ENCODE measurements at regions not wholly inside any gene's neighbourhood (a gene's known extent, or its start where the extent isn't known, plus 50 kb on each side); places are given as distances from the start of the nearest gene placed in this dataset.
"Not testable (repeated sequence)": the region's sequence is repeated elsewhere in the genome, so short reads cannot be mapped to it uniquely, and the experiment has no call there.

DNA sequence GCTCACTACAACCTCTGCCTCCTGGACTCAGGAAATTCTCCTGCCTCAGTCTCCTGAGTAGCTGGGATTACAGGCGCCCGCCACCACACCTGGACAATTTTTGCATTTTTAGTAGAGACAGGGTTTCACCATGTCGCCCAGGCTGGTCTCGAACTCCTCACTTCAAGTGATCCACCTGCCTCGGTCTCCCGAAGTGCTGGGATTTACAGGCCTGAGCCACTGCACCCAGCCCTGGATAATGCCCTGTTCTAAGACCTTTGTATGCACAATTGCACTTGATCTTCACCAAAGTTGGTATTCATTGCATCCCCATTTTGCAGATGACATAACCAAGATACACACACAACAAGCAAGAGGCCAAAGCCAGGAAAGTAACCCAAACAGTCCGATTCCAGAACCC, 97.7 kb upstream of the CARD11 start:
- Histone ChIP-seq H3K36me3 (ENCODE audit: control insufficient read depth in 2 of 3, insufficient read depth in 3 of 3, low read length in 3 of 3) (no peaks in the 10 kb centered on the region), H3K27ac (ENCODE audit: low read depth in 2 of 2, low read length in 2 of 2) (no peak overlapping the region), H3K9me3 (ENCODE audit: control insufficient read depth in 2 of 3, insufficient read depth in 1 of 3, low read length in 3 of 3) (no peaks in the 10 kb centered on the region), H3K4me1 (ENCODE audit: control insufficient read depth in 2 of 3, insufficient read depth in 2 of 3, low read depth in 1 of 3, low read length in 3 of 3) (no peaks in the 10 kb centered on the region), H3K9ac (ENCODE audit: low read length in 3 of 3) (no peak overlapping the region), H3K27me3 (ENCODE audit: control insufficient read depth, insufficient read depth, low read length) (no peaks in the 10 kb centered on the region), H3K4me3 (ENCODE audit: low read length in 3 of 3) (no peak overlapping the region)
- DNase-seq (no peak), FAIRE-seq (no peak)
- intact Hi-C loops (cut with DNase I), result loop anchor here (10.0 kb wide), 1 partner anchor 257 kb away; no protein-coding TSS in a partner anchor
- TF ChIP-seq CTCF (IDR thresholded peaks at IDR 0.05; ENCODE audit: borderline replicate concordance, extremely low read depth, insufficient read depth), result no peak

GRCh38 chr7:3143869-3144775, 100.5 kb upstream of the CARD11 start:
- intact Hi-C loops (cut with DNase I), result loop anchor here (10.0 kb wide), 1 partner anchor 259 kb away; no protein-coding TSS in a partner anchor
- Histone ChIP-seq H3K4me3 (ENCODE audit: low read length in 3 of 3) (no peak overlapping the region), H3K27ac (ENCODE audit: low read depth in 2 of 2, low read length in 2 of 2) (no peak overlapping the region), H3K4me1 (ENCODE audit: control insufficient read depth in 2 of 3, insufficient read depth in 2 of 3, low read depth in 1 of 3, low read length in 3 of 3) (no peaks in the 10 kb centered on the region), H3K9me3 (ENCODE audit: control insufficient read depth in 2 of 3, insufficient read depth in 1 of 3, low read length in 3 of 3) (no peaks in the 10 kb centered on the region), H3K9ac (ENCODE audit: low read length in 3 of 3) (no peak overlapping the region), H3K36me3 (ENCODE audit: control insufficient read depth in 2 of 3, insufficient read depth in 3 of 3, low read length in 3 of 3) (no peaks in the 10 kb centered on the region), H3K27me3 (ENCODE audit: control insufficient read depth, insufficient read depth, low read length) (no peaks in the 10 kb centered on the region)
- no peak for TF ChIP-seq CTCF (IDR thresholded peaks at IDR 0.05; ENCODE audit: borderline replicate concordance, extremely low read depth, insufficient read depth)
- no peak for DNase-seq
- FAIRE-seq, result no peak

GRCh38 chr7:3144776-3145125, 101.1 kb upstream of the CARD11 start:
- not testable (repeated sequence) for H3K4me3 ChIP-seq (ENCODE audit: low read length in 3 of 3); H3K9ac ChIP-seq (ENCODE audit: low read length in 3 of 3); H3K27me3 ChIP-seq (ENCODE audit: control insufficient read depth, insufficient read depth, low read length); H3K9me3 ChIP-seq (ENCODE audit: control insufficient read depth in 2 of 3, insufficient read depth in 1 of 3, low read length in 3 of 3); DNase-seq; H3K4me1 ChIP-seq (ENCODE audit: control insufficient read depth in 2 of 3, insufficient read depth in 2 of 3, low read depth in 1 of 3, low read length in 3 of 3); FAIRE-seq; H3K36me3 ChIP-seq (ENCODE audit: control insufficient read depth in 2 of 3, insufficient read depth in 3 of 3, low read length in 3 of 3); H3K27ac ChIP-seq (ENCODE audit: low read depth in 2 of 2, low read length in 2 of 2)
- intact Hi-C loops (cut with DNase I), result loop anchor here (10.0 kb wide), 1 partner anchor 260 kb away; no protein-coding TSS in a partner anchor

DNA sequence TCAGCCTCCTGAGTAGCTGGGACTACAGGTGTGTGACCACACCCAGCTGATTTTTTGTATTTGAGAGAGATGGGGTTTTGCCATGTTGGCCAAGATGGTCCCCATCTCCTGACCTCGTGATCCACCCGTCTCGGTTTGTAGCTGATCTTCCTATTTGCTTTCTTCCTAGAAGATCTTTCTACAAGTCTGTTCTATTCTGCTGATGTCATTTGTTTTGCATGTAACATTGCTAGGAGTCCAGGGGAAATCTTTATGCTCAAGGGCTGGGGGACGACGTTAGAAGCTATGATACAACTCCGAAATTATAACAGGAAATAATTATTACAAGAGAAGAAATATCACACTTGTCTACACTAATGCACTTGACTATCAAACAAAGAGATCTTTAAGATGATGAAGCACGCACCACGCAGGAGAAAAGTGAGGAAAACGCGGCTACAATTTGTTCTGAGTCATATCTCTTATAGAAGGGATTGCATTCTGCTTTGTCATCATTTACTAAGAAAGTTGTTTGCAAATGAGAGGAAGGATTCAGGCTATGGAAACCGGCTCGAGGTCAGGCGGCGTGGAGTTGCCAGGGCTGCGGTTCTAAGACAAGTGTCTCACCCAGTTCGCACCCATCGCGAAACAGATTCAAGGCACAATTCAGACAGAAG, 103.0 kb upstream of the CARD11 start:
- Histone ChIP-seq H3K4me3 (ENCODE audit: low read length in 3 of 3) (no peak overlapping the region), H3K27ac (ENCODE audit: low read depth in 2 of 2, low read length in 2 of 2) (no peak overlapping the region), H3K9ac (ENCODE audit: low read length in 3 of 3) (no peak overlapping the region), H3K9me3 (ENCODE audit: control insufficient read depth in 2 of 3, insufficient read depth in 1 of 3, low read length in 3 of 3) (no peaks in the 10 kb centered on the region), H3K4me1 (ENCODE audit: control insufficient read depth in 2 of 3, insufficient read depth in 2 of 3, low read depth in 1 of 3, low read length in 3 of 3) (no peaks in the 10 kb centered on the region), H3K36me3 (ENCODE audit: control insufficient read depth in 2 of 3, insufficient read depth in 3 of 3, low read length in 3 of 3) (no peaks in the 10 kb centered on the region), H3K27me3 (ENCODE audit: control insufficient read depth, insufficient read depth, low read length) (no peaks in the 10 kb centered on the region)
- TF ChIP-seq CTCF (IDR thresholded peaks at IDR 0.05; ENCODE audit: borderline replicate concordance, extremely low read depth, insufficient read depth), result no peak
- DNase-seq, result no peak
- intact Hi-C loops (cut with DNase I), result loop anchor here (10.0 kb wide), 1 partner anchor 262 kb away; no protein-coding TSS in a partner anchor
- FAIRE-seq, result no peak

- not testable (repeated sequence) for FAIRE-seq; H3K4me1 ChIP-seq (ENCODE audit: control insufficient read depth in 2 of 3, insufficient read depth in 2 of 3, low read depth in 1 of 3, low read length in 3 of 3); H3K9me3 ChIP-seq (ENCODE audit: control insufficient read depth in 2 of 3, insufficient read depth in 1 of 3, low read length in 3 of 3); DNase-seq; H3K27ac ChIP-seq (ENCODE audit: low read depth in 2 of 2, low read length in 2 of 2); H3K27me3 ChIP-seq (ENCODE audit: control insufficient read depth, insufficient read depth, low read length); H3K36me3 ChIP-seq (ENCODE audit: control insufficient read depth in 2 of 3, insufficient read depth in 3 of 3, low read length in 3 of 3); H3K9ac ChIP-seq (ENCODE audit: low read length in 3 of 3); H3K4me3 ChIP-seq (ENCODE audit: low read length in 3 of 3)
- intact Hi-C loops (cut with DNase I), result loop anchor here (10.0 kb wide), 1 partner anchor 264 kb away; no protein-coding TSS in a partner anchor
These were observed 104.8 kb upstream of the CARD11 start for GRCh38 chr7:3148471-3148870.

Measured in kidney (tissue), 13 donors.